ENCODE measurements at regions not wholly inside any gene's neighbourhood (a gene's known extent, or its start where the extent isn't known, plus 50 kb on each side); places are given as distances from the start of the nearest gene placed in this dataset.
"Not testable (repeated sequence)": the region's sequence is repeated elsewhere in the genome, so short reads cannot be mapped to it uniquely, and the experiment has no call there.

DNA sequence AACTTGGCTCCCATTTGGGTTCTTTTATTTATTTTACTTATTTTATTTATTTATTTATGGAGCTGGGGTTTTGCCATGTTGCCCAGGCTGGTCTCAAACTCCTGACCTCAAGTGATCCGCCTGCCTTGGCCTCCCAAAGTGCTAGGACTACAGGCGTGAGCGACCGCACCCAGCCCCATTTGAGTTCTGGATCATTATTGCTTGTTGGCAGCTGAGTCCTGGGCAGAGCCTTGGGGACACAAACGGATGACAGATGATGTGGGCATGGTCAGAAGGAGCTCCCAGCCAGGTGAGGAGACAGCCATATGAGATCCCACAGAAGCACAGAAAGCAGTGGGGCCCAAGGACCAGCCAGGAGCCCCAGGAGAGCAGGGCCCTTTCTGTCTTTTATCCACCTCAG, 254.0 kb downstream of the MATN1 start:
- TF ChIP-seq GATA1 (IDR thresholded peaks at IDR 0.05; ENCODE audit: low read depth, low read length): no peak
- TF ChIP-seq POLR2A (IDR thresholded peaks at IDR 0.05; ENCODE audit: low read length): no peak
- DNase-seq: no peak

DNA sequence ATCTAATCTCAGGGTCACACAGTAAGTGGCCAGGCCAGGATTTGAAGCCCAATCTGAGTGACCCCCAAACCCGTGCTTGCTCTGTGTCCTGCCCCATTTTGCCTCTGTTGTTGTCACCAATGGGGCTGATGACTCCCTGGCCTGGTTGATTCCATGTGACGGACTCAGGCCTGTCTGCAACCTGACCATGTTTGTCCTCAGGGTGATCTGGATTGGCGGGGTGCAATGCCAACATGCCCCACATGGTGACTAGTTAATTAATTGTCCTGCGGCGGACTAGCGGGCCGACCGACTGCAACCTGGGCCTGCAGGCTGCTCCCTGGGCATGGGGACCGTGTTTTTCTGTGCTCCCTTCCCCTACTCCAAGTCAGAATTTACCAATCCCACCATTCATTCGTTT, 256.3 kb downstream of the MATN1 start:
- TF ChIP-seq POLR2A (IDR thresholded peaks at IDR 0.05; ENCODE audit: low read length) (no peak), GATA1 (IDR thresholded peaks at IDR 0.05; ENCODE audit: low read depth, low read length) (no peak)
- no peak for DNase-seq

DNA sequence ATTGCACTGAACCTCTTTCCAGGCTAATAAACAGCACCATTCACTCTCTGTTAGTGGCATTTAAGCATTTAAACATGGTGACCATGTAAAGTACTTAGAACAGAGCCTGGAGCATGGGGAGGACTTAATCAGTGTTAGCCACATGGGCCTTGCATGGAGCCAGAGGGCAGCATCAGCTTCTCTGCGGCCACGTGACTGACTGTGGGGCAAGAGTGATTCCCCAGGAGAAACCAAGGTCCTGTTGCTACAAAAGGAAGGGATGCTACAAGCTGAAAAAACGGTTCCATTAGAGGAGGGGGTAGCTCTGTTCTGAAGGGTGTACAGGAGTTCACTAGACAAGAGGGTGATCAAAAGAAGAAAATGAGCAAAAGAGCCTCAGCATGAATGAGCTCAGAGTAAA, 256.8 kb downstream of the MATN1 start:
- no peak for DNase-seq
- TF ChIP-seq GATA1 (IDR thresholded peaks at IDR 0.05; ENCODE audit: low read depth, low read length): no peak
- no peak for TF ChIP-seq POLR2A (IDR thresholded peaks at IDR 0.05; ENCODE audit: low read length)

DNA sequence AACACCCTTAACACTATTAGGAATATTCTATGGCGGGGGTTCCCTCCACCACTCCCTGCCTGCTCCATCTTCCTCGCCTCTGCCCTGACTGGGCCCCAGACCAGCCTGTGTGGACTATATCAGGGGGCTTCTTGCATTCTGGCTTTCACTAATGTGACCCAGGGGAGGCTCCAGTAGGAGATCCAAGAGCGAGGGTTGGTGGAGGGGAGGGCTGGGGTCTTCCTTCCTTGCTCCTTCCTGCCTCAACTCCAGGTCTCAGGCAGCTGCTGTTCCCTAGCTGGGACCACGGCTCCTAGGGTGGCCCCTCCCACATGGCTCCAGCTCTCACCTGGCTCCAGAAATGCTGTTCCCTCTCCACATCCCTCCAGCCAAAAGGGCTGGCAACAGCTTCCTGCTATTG, 257.4 kb downstream of the MATN1 start:
- DNase-seq: no peak
- no peak for TF ChIP-seq POLR2A (IDR thresholded peaks at IDR 0.05; ENCODE audit: low read length)
- no peak for TF ChIP-seq GATA1 (IDR thresholded peaks at IDR 0.05; ENCODE audit: low read depth, low read length)

DNA sequence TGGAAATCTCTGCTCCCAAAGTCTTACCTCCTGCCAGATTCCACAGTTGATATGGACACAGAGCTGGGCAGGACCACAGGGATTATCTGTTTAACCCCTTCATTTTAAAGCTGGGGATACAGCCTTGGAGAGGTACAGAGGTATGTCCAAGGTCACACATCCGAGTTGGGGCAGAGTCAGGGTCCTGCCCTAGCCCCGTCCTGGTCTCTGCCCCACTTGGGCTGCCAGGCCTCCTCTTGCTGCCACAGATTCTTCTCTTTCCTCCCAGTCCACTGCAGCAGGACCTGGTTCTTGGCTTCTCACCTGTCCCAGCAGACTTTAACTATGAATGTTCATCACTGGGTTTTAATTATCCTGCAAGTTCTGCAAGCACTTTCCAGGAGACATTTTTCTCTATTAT, 258.3 kb downstream of the MATN1 start:
- TF ChIP-seq GATA1 (IDR thresholded peaks at IDR 0.05; ENCODE audit: low read depth, low read length) (no peak), POLR2A (IDR thresholded peaks at IDR 0.05; ENCODE audit: low read length) (no peak)
- DNase-seq: no peak

DNA sequence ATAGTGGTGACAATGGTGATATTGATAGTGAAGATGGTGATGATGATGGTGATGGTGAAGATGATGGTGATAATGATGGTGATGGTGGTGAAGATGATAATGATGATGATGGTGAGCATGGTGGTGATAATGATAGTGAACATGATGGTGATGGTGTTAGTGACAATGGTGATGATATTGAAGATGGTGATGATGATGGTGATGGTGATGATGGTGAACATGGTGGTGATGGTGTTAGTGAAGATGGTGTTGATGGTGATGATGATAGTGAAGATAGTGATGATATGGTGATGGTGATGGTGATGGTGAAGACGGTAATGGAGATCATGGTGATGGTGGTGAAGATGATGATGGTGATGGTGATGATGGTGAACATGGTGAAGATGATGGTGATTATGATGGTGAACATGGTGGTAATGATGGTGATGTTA, 259.2 kb downstream of the MATN1 start:
- DNase-seq: no peak
- no peak for TF ChIP-seq POLR2A (IDR thresholded peaks at IDR 0.05; ENCODE audit: low read length)
- TF ChIP-seq GATA1 (IDR thresholded peaks at IDR 0.05; ENCODE audit: low read depth, low read length): no peak

DNA sequence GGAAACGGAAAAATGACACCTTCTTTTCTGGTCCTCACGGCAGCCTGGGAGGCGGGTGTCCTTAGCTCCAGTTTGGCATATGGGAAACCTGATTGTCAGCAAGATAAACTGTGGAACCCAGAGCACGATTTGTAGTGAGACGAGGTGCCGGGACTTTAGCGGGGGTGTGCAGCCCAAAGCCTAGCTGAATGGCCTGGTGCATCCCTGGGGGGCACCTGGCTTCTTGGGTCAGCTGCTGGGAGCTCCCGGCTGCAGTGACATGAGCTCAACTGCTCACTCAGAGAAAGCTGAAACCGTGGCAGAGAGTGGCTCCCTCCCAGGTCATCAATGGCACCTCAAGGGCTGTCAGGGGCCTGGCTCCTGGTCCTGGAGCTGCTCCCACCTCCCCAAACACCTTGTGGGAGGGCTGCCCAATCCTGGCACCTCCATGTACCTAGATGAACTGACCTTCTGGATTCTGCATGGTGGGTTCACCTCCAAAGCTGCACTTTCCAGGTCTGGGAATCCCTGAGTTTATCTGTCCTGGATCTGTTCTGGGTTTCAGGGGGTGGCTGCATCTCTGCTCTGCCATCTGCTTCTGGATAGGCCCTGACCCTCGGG, 260.5 kb downstream of the MATN1 start:
- DNase-seq: no peak
- TF ChIP-seq GATA1 (IDR thresholded peaks at IDR 0.05; ENCODE audit: low read depth, low read length) (no peak), POLR2A (IDR thresholded peaks at IDR 0.05; ENCODE audit: low read length) (no peak)

DNA sequence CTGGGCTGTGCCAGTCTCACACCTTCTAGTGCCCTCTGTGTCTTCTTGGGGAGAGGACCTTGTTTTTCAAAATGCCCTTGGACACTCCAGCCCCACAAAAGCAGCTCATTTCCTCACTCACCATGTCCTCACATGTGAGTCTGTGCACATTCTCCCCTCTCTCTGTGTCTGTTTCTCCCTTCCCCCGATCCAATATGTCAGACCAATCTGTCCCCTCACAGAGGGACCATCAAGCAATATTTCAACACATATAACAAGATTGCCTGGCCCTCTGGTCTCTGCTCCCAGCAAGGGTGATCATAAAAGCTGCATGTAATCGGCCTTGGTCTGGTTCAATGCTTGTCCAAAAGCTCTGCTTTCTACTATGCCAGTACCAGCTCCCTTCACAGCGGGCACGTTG, 261.2 kb downstream of the MATN1 start:
- no peak for TF ChIP-seq GATA1 (IDR thresholded peaks at IDR 0.05; ENCODE audit: low read depth, low read length)
- TF ChIP-seq POLR2A (IDR thresholded peaks at IDR 0.05; ENCODE audit: low read length): no peak

DNA sequence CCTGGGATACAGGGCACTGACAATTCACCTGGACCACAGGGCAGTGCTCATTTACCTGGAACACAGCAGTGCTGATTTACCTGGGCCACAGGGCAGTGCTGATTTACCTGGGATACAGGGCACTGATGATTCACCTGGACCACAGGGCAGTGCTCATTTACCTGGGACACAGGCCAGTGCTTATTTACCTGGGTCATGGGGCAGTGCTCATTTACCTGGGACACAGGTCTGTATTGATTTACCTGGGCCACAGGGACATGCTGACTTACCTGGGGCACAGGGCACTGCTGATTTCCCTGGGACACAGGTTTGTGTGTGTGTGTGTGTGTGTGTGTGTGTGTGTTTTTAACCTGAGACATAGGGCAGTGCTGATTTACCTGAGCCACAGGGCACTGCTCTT, 261.7 kb downstream of the MATN1 start:
- TF ChIP-seq POLR2A (IDR thresholded peaks at IDR 0.05; ENCODE audit: low read length): no peak
- TF ChIP-seq GATA1 (IDR thresholded peaks at IDR 0.05; ENCODE audit: low read depth, low read length): no peak
- DNase-seq: no peak

More for the DNA sequence above, 261.2 kb downstream of the MATN1 start:
- no peak for DNase-seq

DNA sequence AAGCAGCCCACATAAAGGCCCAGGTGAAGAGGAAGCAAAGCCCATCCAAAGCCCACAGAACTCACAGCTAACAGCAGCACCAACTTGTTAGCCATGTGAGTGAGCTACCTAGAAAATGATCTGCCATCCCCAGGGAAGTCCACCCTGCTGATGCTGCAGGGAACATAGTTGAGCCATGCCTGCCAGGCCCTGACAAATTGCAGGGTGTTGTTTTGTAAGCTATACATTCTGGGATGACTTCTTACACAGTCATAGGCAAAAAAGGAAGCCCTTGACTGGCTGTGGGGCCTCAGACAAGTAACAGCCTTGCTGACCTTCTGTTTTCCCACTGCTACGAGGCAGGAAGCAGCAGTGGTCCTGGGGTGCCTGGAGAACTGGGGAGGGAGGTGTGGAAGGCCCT, 262.7 kb downstream of the MATN1 start:
- TF ChIP-seq POLR2A (IDR thresholded peaks at IDR 0.05; ENCODE audit: low read length): no peak
- TF ChIP-seq GATA1 (IDR thresholded peaks at IDR 0.05; ENCODE audit: low read depth, low read length): no peak
- DNase-seq: no peak

DNA sequence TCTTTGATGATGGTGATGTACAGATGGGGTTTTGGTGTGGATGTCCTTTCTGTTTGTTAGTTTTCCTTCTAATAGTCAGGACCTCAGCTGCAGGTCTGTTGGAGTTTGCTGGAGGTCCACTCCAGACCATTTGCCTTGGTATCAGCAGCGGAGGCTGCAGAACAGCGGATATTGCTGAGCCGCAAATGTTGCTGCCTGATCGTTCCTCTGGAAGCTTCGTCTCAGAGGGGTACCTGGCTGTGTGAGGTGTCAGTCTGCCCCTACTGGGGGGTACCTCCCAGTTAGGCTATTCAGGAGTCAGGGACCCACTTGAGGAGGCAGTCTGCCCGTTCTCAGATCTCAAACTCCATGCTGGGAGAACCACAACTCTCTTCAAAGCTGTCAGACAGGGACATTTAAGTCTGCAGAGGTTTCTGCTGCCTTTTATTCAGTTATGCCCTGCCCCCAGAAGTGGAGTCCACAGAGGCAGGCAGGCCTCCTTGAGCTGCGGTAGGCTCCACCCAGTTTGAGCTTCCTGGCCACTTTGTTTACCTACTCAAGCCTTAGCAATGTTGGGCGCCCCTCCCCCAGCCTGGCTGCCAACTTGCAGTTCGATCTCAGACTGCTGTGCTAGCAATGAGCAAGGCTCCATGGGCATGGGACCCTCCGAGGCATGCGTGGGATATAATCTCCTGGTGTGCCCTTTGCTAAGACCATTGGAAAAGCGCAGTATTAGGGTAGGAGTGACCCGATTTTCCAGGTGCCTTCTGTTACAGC, 264.5 kb downstream of the MATN1 start:
- DNase-seq: not testable (repeated sequence)

DNA sequence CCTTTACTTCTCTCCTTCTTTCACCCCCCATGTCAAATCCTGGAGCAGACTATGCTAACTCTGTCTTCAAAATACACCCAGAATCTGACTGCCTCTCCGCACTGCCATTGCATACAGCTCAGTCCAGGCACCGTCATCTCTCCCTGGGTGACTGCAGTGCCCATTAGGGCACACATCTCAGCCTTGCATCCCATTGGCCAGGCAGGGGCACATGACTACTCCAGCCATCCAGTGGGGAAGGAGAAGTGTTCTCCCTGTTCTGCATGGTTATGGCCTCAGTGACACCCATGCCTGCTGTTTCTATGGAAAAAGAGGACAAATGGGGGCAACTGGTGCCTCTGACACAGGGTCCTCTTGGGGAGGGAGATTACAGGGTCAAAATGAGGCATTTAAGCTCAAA, 270.5 kb downstream of the MATN1 start:
- no peak for DNase-seq
- no peak for TF ChIP-seq POLR2A (IDR thresholded peaks at IDR 0.05; ENCODE audit: low read length)
- no peak for TF ChIP-seq GATA1 (IDR thresholded peaks at IDR 0.05; ENCODE audit: low read depth, low read length)

DNA sequence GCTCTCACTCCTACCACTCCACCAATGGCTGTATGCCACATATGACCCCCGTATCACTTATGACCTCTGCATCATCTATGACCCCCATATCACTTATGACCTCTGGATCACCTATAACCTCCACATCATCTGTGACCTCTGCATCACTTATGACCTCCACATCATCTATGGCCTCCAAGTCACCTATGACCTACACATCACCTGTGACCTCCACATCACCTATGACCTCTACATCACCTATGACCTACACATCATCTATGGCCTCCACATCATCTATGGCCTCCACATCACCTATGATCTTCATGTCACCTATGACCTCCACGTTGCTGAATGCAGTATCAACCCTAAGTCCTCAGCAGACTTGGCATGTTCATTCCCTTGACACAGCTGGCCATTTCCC, 271.2 kb downstream of the MATN1 start:
- no peak for DNase-seq
- TF ChIP-seq GATA1 (IDR thresholded peaks at IDR 0.05; ENCODE audit: low read depth, low read length): no peak
- no peak for TF ChIP-seq POLR2A (IDR thresholded peaks at IDR 0.05; ENCODE audit: low read length)

DNA sequence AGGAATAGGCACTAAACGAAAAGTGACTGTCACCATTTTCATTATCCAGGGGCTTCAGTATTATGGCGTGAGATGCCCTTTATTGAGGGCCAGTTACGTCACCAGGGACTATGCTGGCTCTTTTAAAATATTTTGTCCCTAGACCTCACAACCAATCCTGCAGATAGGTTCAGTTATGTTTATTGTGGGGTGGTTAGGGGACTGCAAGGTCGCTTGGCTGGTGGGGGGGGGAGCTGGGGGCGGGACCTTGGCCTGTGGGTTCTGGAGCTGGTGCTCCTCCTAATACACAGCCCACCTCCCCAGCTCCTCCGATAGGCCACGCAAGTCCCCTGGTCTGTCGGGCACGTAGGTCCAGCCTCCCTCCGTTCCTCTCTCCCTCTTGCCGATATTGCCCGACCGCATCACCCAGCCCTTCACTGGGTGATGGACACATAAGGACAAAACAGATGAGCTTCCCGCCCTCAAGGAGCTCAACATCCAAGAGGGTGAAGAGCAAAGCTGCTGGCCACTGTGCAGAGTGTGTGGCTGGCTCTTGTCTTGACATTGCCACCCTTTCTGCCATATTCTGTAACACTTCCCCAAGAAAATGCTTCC, 271.8 kb downstream of the MATN1 start:
- no peak for DNase-seq

DNA sequence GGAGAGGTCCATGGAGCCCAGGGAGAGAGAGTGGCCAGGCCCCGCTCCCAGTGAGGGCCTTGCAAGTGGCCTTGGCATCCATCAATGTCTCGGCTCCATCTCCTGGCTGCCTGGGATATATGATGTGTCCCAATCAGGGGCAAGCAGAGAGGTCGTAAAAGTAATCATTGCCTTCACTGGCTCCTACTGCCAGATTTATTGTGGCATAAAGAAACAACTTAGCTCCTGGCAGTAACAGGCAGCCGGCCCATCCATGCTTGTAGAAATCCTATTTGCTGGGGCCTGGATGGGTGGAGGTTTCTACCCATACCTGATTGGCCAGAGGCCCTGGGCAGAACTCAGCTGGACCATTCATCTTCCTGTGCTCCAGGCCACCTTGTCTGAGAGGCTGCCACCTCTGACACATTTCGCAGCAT, 272.6 kb downstream of the MATN1 start:
- no peak for TF ChIP-seq GATA1 (IDR thresholded peaks at IDR 0.05; ENCODE audit: low read depth, low read length)
- no peak for TF ChIP-seq POLR2A (IDR thresholded peaks at IDR 0.05; ENCODE audit: low read length)
- no peak for DNase-seq

More for the DNA sequence above, 271.8 kb downstream of the MATN1 start:
- TF ChIP-seq POLR2A (IDR thresholded peaks at IDR 0.05; ENCODE audit: low read length): no peak
- no peak for TF ChIP-seq GATA1 (IDR thresholded peaks at IDR 0.05; ENCODE audit: low read depth, low read length)

Data from erythroblast (primary cell).